ENCODE measurements at regions not wholly inside any gene's neighbourhood (a gene's known extent, or its start where the extent isn't known, plus 50 kb on each side); places are given as distances from the start of the nearest gene placed in this dataset.

DNA sequence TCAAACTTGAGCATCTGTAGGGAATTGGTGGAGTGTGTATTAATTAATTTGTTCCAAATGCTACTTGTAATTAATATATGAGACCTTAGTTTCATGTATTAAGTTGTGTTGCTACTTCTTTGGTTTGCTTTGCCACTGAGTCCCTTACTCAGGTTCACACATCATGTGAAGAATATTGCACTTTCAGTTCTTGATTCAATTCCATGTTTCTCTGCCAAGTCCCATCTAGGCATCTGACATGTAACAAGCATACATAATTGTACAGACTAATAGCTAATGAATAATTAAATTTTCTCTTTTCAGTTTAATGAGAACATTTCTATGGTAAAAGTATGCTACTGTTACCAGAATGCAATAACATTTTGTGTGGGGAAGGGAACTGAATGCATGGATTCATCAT is 640.0 kb downstream of the TMTC2 start:
- no peak for TF ChIP-seq POLR2AphosphoS5 (IDR thresholded peaks at IDR 0.05)
- TF ChIP-seq POLR2A (IDR thresholded peaks at IDR 0.05): no peak
- TF ChIP-seq CTCF (IDR thresholded peaks at IDR 0.05 in 8 of 11, conservative IDR thresholded peaks at IDR 0.05 in 3 of 11): no peak
- no peaks in the 10 kb centered on the region for H3K36me3 ChIP-seq
- intact Hi-C loops (cut with DNase I; ENCODE audit: low total_unique reads): no loop called here
- no peak overlapping the region for H3K27ac ChIP-seq
- H3K4me3 ChIP-seq: no peak overlapping the region
- no peak for DNase-seq
- no peaks in the 10 kb centered on the region for H3K27me3 ChIP-seq (replicated peaks in 1 of 7)
- peaks cover 0 to 1% (median 0%) of the 10 kb centered on the region in 8 donors for H3K9me3 ChIP-seq
- H3K4me1 ChIP-seq: no peaks in the 10 kb centered on the region

GRCh38 chr12:83323866-83324265 is 637.2 kb downstream of the TMTC2 start:
- TF ChIP-seq POLR2AphosphoS5 (IDR thresholded peaks at IDR 0.05): no peak
- no peak for TF ChIP-seq POLR2A (IDR thresholded peaks at IDR 0.05)
- TF ChIP-seq CTCF (IDR thresholded peaks at IDR 0.05 in 8 of 11, conservative IDR thresholded peaks at IDR 0.05 in 3 of 11): no peak
- no peak for DNase-seq
- WGBS, 5 donors: 0 to 64% (median 45%) methylated on average over 1 of the region's 1 CpG
- Histone ChIP-seq H3K27ac (no peak overlapping the region), H3K27me3 (replicated peaks in 1 of 7) (no peaks in the 10 kb centered on the region), H3K4me1 (no peaks in the 10 kb centered on the region), H3K36me3 (no peaks in the 10 kb centered on the region), H3K9me3 (peaks cover 0 to 5% (median 0%) of the 10 kb centered on the region in 8 donors), H3K4me3 (no peak overlapping the region)
- intact Hi-C loops (cut with DNase I; ENCODE audit: low total_unique reads): no loop called here

- Histone ChIP-seq H3K4me1 (no peaks in the 10 kb centered on the region), H3K9me3 (peaks cover 0 to 5% (median 0%) of the 10 kb centered on the region in 8 donors), H3K4me3 (no peak overlapping the region), H3K27me3 (replicated peaks in 1 of 7) (no peaks in the 10 kb centered on the region), H3K36me3 (no peaks in the 10 kb centered on the region), H3K27ac (no peak overlapping the region)
- 70 to 86% (median 79%) methylated on average over 2 of the region's 2 CpGs for WGBS, 5 donors
- intact Hi-C loops (cut with DNase I; ENCODE audit: low total_unique reads): no loop called here
- no peak for TF ChIP-seq POLR2AphosphoS5 (IDR thresholded peaks at IDR 0.05)
- TF ChIP-seq CTCF (IDR thresholded peaks at IDR 0.05 in 8 of 11, conservative IDR thresholded peaks at IDR 0.05 in 3 of 11): no peak
- TF ChIP-seq POLR2A (IDR thresholded peaks at IDR 0.05): no peak
- no peak for DNase-seq
These were observed 636.1 kb downstream of the TMTC2 start for GRCh38 chr12:83322809-83323208.

- Histone ChIP-seq H3K27me3 (replicated peaks in 1 of 7) (no peaks in the 10 kb centered on the region), H3K27ac (no peak overlapping the region), H3K36me3 (no peaks in the 10 kb centered on the region), H3K9me3 (peaks cover 0 to 5% (median 0%) of the 10 kb centered on the region in 8 donors), H3K4me1 (no peaks in the 10 kb centered on the region), H3K4me3 (no peak overlapping the region)
- intact Hi-C loops (cut with DNase I; ENCODE audit: low total_unique reads): no loop called here
- 43 to 69% (median 50%) methylated on average over 2 of the region's 2 CpGs for WGBS, 5 donors
- DNase-seq: no peak
- no peak for TF ChIP-seq CTCF (IDR thresholded peaks at IDR 0.05 in 8 of 11, conservative IDR thresholded peaks at IDR 0.05 in 3 of 11)
- TF ChIP-seq POLR2AphosphoS5 (IDR thresholded peaks at IDR 0.05): no peak
- no peak for TF ChIP-seq POLR2A (IDR thresholded peaks at IDR 0.05)
These were observed 635.3 kb downstream of the TMTC2 start for GRCh38 chr12:83321971-83322370.

Data from spleen (tissue), 11 donors.